PC-3 (cell line): ENCODE measurements at regions not wholly inside any gene's neighbourhood (a gene's known extent, or its start where the extent isn't known, plus 50 kb on each side); places are given as distances from the start of the nearest gene placed in this dataset.

Source experiments
- ATAC-seq: fragments of 200-7000 bp; cut with Tn5 transposase; 2 replicates; pipeline ENCODE4 v1.9.1; 2020; ENCODE audit warnings: mild to moderate bottlenecking, moderate library complexity
- BruUV-seq: library from RNA; stranded (reverse); fragments of 400-500 nt; replicated peaks from 2 replicates; lab custom pipeline; 2021; lab: Mats Ljungman, UMichigan
- CTCF ChIA-PET: fragments of 300-600 bp; sonication (Branson Sonifier 250); formaldehyde crosslinking; loops from one replicate; lab custom pipeline; 2022; ENCODE audit warnings: antibody characterized with exemption; lab: Charles Lee
- POLR2A ChIA-PET: fragments of 300-600 bp; sonication (Branson Sonifier 250); formaldehyde crosslinking; loops from one replicate; lab custom pipeline; 2022; ENCODE audit warnings: antibody characterized with exemption; ENCODE audit not compliant: unreplicated experiment; lab: Charles Lee
- DNase-seq: peaks from one replicate; pipeline ENCODE4 v3.0.0-alpha.2; 2015
- H2AFZ ChIP-seq: fragments of 300-600 bp; sonication (generic); 2 replicates; pipeline ENCODE4 v1.6.0; 2016; ENCODE audit warnings: antibody characterized with exemption, low read length
- H3F3A ChIP-seq: fragments of 300-600 bp; sonication (generic); one replicate; pipeline ENCODE4 v1.6.0; 2017; ENCODE audit warnings: antibody characterized with exemption, low read length, control low read depth, mild to moderate bottlenecking; ENCODE audit not compliant: unreplicated experiment
- H3K27ac ChIP-seq: fragments of 300-600 bp; sonication (generic); 2 replicates; pipeline ENCODE4 v1.5.1; 2016; ENCODE audit warnings: mild to moderate bottlenecking, low read length
- H3K27me3 ChIP-seq: fragments of 300-600 bp; sonication (generic); 2 replicates; pipeline ENCODE4 v1.6.1; 2016; ENCODE audit warnings: low read length, mixed read lengths
- H3K36me3 ChIP-seq: fragments of 300-600 bp; sonication (generic); 2 replicates; pipeline ENCODE4 v1.6.1; 2016; ENCODE audit warnings: low read depth, mixed run types, low read length, mixed read lengths
- H3K4me1 ChIP-seq: fragments of 300-600 bp; sonication (generic); 2 replicates; pipeline ENCODE4 v1.5.1; 2016; ENCODE audit warnings: low read length; ENCODE audit not compliant: insufficient read depth
- H3K4me2 ChIP-seq: fragments of 300-600 bp; sonication (generic); 2 replicates; pipeline ENCODE4 v1.6.0; 2016; ENCODE audit warnings: low read length
- H3K4me3 ChIP-seq: fragments of 300-600 bp; sonication (generic); 2 replicates; pipeline ENCODE4 v1.5.1; 2016; ENCODE audit warnings: mild to moderate bottlenecking, low read length, mixed read lengths
- H3K79me2 ChIP-seq: fragments of 300-600 bp; sonication (generic); 2 replicates; pipeline ENCODE4 v1.6.1; 2017; ENCODE audit warnings: low read length, mixed read lengths
- H3K9ac ChIP-seq: fragments of 300-600 bp; sonication (generic); 2 replicates; pipeline ENCODE4 v1.6.0; 2016; ENCODE audit warnings: mild to moderate bottlenecking, low read length
- H3K9me2 ChIP-seq: fragments of 300-600 bp; sonication (generic); replicated peaks from 2 replicates; pipeline ENCODE4 v1.6.1; 2016; ENCODE audit warnings: mixed run types, low read length, mixed read lengths
- H3K9me3 ChIP-seq: fragments of 300-600 bp; sonication (generic); 2 replicates; pipeline ENCODE4 v1.6.1; 2016; ENCODE audit warnings: low read length, mixed read lengths
- H4K20me1 ChIP-seq: fragments of 300-600 bp; sonication (generic); 2 replicates; pipeline ENCODE4 v1.6.1; 2016; ENCODE audit warnings: low read length, mixed read lengths
- EZH2 ChIP-seq: fragments of 300-600 bp; sonication (generic); IDR thresholded peaks from one replicate; pipeline ENCODE4 v1.6.1; 2017; ENCODE audit warnings: antibody characterized with exemption, mild to moderate bottlenecking, low read length; ENCODE audit not compliant: unreplicated experiment
- EZH2phosphoT487 ChIP-seq: fragments of 300-600 bp; sonication (generic); IDR thresholded peaks from 2 replicates; pipeline ENCODE4 v1.6.1; 2018; ENCODE audit warnings: mild to moderate bottlenecking, antibody characterized with exemption, low read length, borderline replicate concordance
- intact Hi-C: fragments of 100-400 bp; cut with micrococcal nuclease; formaldehyde crosslinking; loops from 2 replicates; pipeline ENCODE4 v1.9.0; 2023
- TF ChIP-seq, protein P1 (sequence below): fragments of 300-600 bp; sonication (generic); conservative IDR thresholded peaks from 2 replicates; pipeline ENCODE4 v1.5.1; 2017; ENCODE audit warnings: antibody characterized with exemption, low read depth, mild to moderate bottlenecking, low read length

DNA sequence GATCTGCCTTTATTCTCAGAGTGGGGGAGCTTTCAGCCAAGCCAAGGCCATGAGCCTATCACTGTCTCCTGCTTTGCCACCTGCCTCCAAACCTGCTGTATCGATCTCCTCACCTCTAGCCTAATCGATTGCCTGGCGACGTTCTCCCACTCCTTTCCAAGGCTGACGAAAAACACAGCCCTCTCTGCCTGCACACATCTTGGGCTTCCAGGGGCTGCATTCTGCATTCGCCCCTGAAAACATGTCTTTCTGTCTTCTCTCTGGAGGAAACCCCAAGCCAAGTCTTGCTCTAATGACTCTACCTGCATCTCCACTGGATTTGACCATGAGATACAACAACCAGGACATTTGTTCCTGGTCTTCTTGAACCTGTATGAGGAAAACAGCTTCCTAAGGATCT is 540.7 kb downstream of the BCL11B start:
- no peaks in the 10 kb centered on the region for H3K36me3 ChIP-seq
- H3K9ac ChIP-seq = no peak overlapping the region
- no peaks in the 10 kb centered on the region for H4K20me1 ChIP-seq
- H3K9me3 ChIP-seq = no peaks in the 10 kb centered on the region
- no peak overlapping the region for H3K4me3 ChIP-seq
- peaks cover 25% of the 10 kb centered on the region for H3K27me3 ChIP-seq
- BruUV-seq = no TSS peak
- ChIA-PET CTCF (no interaction called here), POLR2A (no interaction called here)
- H3K9me2 ChIP-seq = no peaks in the 10 kb centered on the region
- DNase-seq = no peak
- H3K4me1 ChIP-seq = no peaks in the 10 kb centered on the region
- intact Hi-C loops = no loop called here
- no peak overlapping the region for H2AFZ ChIP-seq
- no peak overlapping the region for H3K27ac ChIP-seq
- no peaks in the 10 kb centered on the region for H3F3A ChIP-seq
- no peaks in the 10 kb centered on the region for H3K79me2 ChIP-seq
- no peak for ATAC-seq
- no peak for TF ChIP-seq EZH2phosphoT487
- TF ChIP-seq, protein P1, sequence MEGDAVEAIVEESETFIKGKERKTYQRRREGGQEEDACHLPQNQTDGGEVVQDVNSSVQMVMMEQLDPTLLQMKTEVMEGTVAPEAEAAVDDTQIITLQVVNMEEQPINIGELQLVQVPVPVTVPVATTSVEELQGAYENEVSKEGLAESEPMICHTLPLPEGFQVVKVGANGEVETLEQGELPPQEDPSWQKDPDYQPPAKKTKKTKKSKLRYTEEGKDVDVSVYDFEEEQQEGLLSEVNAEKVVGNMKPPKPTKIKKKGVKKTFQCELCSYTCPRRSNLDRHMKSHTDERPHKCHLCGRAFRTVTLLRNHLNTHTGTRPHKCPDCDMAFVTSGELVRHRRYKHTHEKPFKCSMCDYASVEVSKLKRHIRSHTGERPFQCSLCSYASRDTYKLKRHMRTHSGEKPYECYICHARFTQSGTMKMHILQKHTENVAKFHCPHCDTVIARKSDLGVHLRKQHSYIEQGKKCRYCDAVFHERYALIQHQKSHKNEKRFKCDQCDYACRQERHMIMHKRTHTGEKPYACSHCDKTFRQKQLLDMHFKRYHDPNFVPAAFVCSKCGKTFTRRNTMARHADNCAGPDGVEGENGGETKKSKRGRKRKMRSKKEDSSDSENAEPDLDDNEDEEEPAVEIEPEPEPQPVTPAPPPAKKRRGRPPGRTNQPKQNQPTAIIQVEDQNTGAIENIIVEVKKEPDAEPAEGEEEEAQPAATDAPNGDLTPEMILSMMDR = no peak
- no peak for TF ChIP-seq EZH2
- no peak overlapping the region for H3K4me2 ChIP-seq

DNA sequence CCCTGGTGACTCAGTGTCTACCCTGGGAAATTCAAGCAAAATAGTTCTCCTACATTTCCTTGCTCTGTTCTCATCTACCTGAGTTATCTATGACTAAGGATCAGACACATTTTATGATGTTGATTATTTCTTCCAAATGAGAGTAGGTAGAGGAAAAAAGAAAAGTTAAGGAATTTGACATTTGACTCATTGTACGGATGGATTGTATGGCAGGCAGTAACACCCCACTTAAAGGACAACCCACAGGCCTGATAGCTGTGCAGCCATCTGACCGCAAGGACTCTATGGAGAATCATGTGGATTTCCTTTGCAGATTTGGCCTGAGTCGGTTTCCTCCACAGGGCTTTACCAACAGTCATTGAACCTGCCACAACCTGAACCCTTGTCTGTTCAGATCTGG is 540.3 kb downstream of the BCL11B start:
- POLR2A ChIA-PET = no interaction called here
- Histone ChIP-seq H3K36me3 (no peaks in the 10 kb centered on the region), H3F3A (no peaks in the 10 kb centered on the region), H3K4me1 (no peaks in the 10 kb centered on the region), H3K9me3 (no peaks in the 10 kb centered on the region), H3K4me2 (no peak overlapping the region), H4K20me1 (no peaks in the 10 kb centered on the region), H3K27me3 (peaks cover 23% of the 10 kb centered on the region), H3K27ac (no peak overlapping the region), H3K9ac (no peak overlapping the region), H3K4me3 (no peak overlapping the region), H3K79me2 (no peaks in the 10 kb centered on the region), H3K9me2 (no peaks in the 10 kb centered on the region), H2AFZ (no peak overlapping the region)
- DNase-seq (no peak), ATAC-seq (no peak)
- CTCF ChIA-PET = no interaction called here
- TF ChIP-seq EZH2 (no peak), EZH2phosphoT487 (no peak)
- TF ChIP-seq, protein P1 = no peak
- BruUV-seq = no TSS peak
- intact Hi-C loops = no loop called here

DNA sequence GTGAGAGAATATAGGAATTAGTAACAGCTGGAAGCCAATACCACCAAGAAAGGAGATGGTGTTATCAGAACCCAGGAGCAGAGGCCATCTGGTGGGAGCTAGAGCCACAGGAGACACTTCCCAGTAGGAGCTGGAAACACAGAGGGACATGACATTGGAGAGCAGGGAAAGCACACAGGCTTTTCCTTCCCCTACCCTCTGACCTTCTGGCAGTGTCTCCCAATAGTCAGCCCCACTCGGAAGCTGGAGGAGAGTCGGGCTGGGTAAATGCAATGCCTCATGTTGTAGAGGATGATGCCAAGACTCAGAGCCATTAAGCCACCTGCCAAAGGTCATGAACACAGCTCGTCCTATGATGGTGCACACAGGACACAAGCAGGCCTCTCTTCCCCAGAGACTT is 538.5 kb downstream of the BCL11B start:
- Histone ChIP-seq H3K9ac (no peak overlapping the region), H3K4me2 (no peak overlapping the region), H4K20me1 (no peaks in the 10 kb centered on the region), H3K36me3 (no peaks in the 10 kb centered on the region), H3F3A (no peaks in the 10 kb centered on the region), H3K79me2 (no peaks in the 10 kb centered on the region), H3K9me2 (no peaks in the 10 kb centered on the region), H3K4me3 (no peak overlapping the region), H3K4me1 (no peaks in the 10 kb centered on the region), H3K27ac (no peak overlapping the region), H3K9me3 (no peaks in the 10 kb centered on the region), H3K27me3 (peaks cover 7% of the 10 kb centered on the region; the same call in 1 of the 2 replicates), H2AFZ (no peak overlapping the region)
- CTCF ChIA-PET = no interaction called here
- POLR2A ChIA-PET = no interaction called here
- BruUV-seq = no TSS peak
- TF ChIP-seq, protein P1 = no peak
- no peak for TF ChIP-seq EZH2phosphoT487
- TF ChIP-seq EZH2 = no peak
- ATAC-seq (no peak), DNase-seq (no peak)
- intact Hi-C loops = no loop called here
